OCI-LY3 (cell line): ENCODE measurements at regions not wholly inside any gene's neighbourhood (a gene's known extent, or its start where the extent isn't known, plus 50 kb on each side); places are given as distances from the start of the nearest gene placed in this dataset.
"Not testable (repeated sequence)": the region's sequence is repeated elsewhere in the genome, so short reads cannot be mapped to it uniquely, and the experiment has no call there.

ENCODE experiments used
- H2AFZ ChIP-seq: fragments of 200-600, 300-600 bp; shearing (Covaris generic); 2 replicates; pipeline ENCODE4 v1.6.0; 2014; ENCODE audit warnings: antibody characterized with exemption, low read depth, low read length
- H3K27ac ChIP-seq: fragments of 200-600, 300-600 bp; sonication (generic); 2 replicates; pipeline ENCODE4 v1.5.1; 2014; ENCODE audit warnings: mild to moderate bottlenecking, low read length, moderate library complexity, mixed read lengths
- H3K27me3 ChIP-seq: fragments of 200-600, 300-600 bp; sonication (generic); 2 replicates; pipeline ENCODE4 v1.6.1; 2014; ENCODE audit warnings: low read depth, low read length, mixed read lengths
- H3K36me3 ChIP-seq: fragments of 200-600, 300-600 bp; sonication (generic); replicated peaks from 2 replicates; pipeline ENCODE3; 2014; ENCODE audit warnings: low read depth, low read length, mixed read lengths
- H3K4me1 ChIP-seq: fragments of 300-600, 200-600 bp; sonication (generic); 2 replicates; pipeline ENCODE4 v1.6.1; 2014; ENCODE audit warnings: low read length, mixed read lengths
- H3K4me2 ChIP-seq: fragments of 200-600, 300-600 bp; sonication (generic); 2 replicates; pipeline ENCODE4 v1.6.1; 2014; ENCODE audit warnings: low read length, mixed read lengths
- H3K4me3 ChIP-seq: fragments of 300-600, 200-600 bp; sonication (generic); 2 replicates; pipeline ENCODE4 v1.5.1; 2014; ENCODE audit warnings: antibody characterized with exemption, mild to moderate bottlenecking, low read length, moderate library complexity
- H3K79me2 ChIP-seq: fragments of 300-600, 200-600 bp; shearing (Covaris generic); 2 replicates; pipeline ENCODE4 v1.6.1; 2014; ENCODE audit warnings: mild to moderate bottlenecking, low read length, mixed read lengths
- H3K9ac ChIP-seq: fragments of 300-600, 200-600 bp; shearing (Covaris generic); 2 replicates; pipeline ENCODE4 v1.6.0; 2014; ENCODE audit warnings: mild to moderate bottlenecking, low read length, moderate library complexity
- H3K9me3 ChIP-seq: fragments of 200-600, 300-600 bp; shearing (Covaris generic); 2 replicates; pipeline ENCODE4 v1.6.1; 2014; ENCODE audit warnings: low read length, mixed read lengths; ENCODE audit not compliant: insufficient read depth
- H4K20me1 ChIP-seq: fragments of 200-600, 300-600 bp; sonication (generic); 2 replicates; pipeline ENCODE4 v1.6.1; 2016; ENCODE audit warnings: low read length, mixed read lengths; ENCODE audit not compliant: insufficient read depth
- EZH2phosphoT487 ChIP-seq: fragments of 200-600 bp; shearing (Covaris generic); IDR thresholded peaks from 2 replicates; pipeline ENCODE4 v1.6.1; 2018; ENCODE audit warnings: antibody characterized with exemption, mixed run types, low read depth
- TF ChIP-seq, protein P1 (sequence below): fragments of 200-600, 300-600 bp; sonication (generic); IDR thresholded peaks from 2 replicates; pipeline ENCODE4 v1.5.1; 2014; ENCODE audit warnings: antibody characterized with exemption, low read length, low read depth

DNA sequence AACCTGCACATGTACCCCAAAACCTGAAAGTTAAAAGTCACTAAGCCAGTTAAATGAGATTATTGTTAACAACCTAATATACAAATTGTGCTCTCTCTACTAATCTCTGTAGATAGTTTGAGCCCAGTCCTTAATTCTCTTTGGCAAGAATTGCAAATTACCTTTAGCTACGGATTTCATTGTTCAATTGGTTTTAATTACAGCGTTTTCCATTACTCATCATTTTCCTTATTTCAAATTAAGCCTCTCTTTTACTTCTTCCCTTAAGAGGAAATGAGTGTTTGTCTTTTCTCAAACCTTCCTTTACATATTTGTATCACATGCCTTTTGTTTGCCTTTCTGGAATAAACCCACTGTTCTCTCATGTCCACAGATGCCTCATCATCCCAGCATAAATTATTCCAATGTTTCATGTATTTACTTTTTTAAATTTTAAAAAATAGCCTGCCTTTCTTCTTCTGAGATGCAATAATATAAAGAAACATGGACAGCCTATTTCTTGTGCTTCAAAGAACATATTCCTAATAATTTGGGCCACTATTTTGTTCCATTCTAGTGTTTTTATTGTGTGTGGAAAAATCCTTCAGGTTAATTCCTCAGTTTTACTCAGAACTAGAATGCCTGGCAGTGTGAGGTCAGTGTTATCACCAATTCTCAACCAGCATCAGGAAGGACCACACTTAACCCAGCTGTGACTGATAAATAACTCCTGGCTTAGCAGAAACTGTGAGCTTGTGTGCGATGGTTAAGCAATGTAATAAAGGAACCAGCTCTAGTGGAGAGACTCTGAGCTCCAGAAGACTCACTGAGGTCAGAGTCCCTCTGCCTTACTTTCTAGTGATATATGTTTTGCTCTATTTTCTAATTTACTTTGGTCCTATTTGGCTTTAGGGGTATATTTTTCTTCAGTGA lies 600.5 kb downstream of the LTN1 start:
- Histone ChIP-seq H3K27ac (no peak overlapping the region), H3K9me3 (no peaks in the 10 kb centered on the region), H3K36me3 (no peaks in the 10 kb centered on the region), H3K79me2 (no peaks in the 10 kb centered on the region), H3K27me3 (no peaks in the 10 kb centered on the region), H3K4me3 (no peak overlapping the region), H4K20me1 (no peaks in the 10 kb centered on the region), H2AFZ (no peak overlapping the region), H3K4me2 (no peak overlapping the region), H3K4me1 (no peaks in the 10 kb centered on the region), H3K9ac (no peak overlapping the region)
- TF ChIP-seq, protein P1, sequence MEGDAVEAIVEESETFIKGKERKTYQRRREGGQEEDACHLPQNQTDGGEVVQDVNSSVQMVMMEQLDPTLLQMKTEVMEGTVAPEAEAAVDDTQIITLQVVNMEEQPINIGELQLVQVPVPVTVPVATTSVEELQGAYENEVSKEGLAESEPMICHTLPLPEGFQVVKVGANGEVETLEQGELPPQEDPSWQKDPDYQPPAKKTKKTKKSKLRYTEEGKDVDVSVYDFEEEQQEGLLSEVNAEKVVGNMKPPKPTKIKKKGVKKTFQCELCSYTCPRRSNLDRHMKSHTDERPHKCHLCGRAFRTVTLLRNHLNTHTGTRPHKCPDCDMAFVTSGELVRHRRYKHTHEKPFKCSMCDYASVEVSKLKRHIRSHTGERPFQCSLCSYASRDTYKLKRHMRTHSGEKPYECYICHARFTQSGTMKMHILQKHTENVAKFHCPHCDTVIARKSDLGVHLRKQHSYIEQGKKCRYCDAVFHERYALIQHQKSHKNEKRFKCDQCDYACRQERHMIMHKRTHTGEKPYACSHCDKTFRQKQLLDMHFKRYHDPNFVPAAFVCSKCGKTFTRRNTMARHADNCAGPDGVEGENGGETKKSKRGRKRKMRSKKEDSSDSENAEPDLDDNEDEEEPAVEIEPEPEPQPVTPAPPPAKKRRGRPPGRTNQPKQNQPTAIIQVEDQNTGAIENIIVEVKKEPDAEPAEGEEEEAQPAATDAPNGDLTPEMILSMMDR: no peak
- no peak for TF ChIP-seq EZH2phosphoT487

DNA sequence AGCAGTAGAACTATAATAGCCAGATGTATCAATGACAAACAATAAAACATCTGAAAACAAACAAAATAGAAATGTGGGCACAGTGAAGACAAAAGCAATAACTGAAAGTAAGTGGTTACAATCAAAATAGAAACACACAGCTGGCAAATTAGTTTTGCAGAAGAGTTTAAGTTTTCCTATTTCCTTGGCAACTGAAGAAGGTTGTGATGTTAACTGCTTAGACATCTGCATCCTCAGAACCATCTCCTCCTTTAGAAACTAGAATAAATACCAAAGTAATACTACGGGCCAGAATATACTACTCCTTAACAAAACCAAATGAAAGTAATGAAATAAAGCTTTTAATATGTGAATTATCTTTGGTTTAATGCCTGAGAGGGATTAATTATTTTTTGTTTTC lies 605.5 kb downstream of the LTN1 start:
- Histone ChIP-seq H3K4me2 (no peak overlapping the region), H3K79me2 (no peaks in the 10 kb centered on the region), H3K4me3 (no peak overlapping the region), H2AFZ (no peak overlapping the region), H3K27ac (no peak overlapping the region), H3K36me3 (no peaks in the 10 kb centered on the region), H4K20me1 (no peaks in the 10 kb centered on the region), H3K27me3 (no peaks in the 10 kb centered on the region), H3K9ac (no peak overlapping the region), H3K9me3 (no peaks in the 10 kb centered on the region), H3K4me1 (no peaks in the 10 kb centered on the region)
- no peak for TF ChIP-seq EZH2phosphoT487
- TF ChIP-seq, protein P1: no peak

DNA sequence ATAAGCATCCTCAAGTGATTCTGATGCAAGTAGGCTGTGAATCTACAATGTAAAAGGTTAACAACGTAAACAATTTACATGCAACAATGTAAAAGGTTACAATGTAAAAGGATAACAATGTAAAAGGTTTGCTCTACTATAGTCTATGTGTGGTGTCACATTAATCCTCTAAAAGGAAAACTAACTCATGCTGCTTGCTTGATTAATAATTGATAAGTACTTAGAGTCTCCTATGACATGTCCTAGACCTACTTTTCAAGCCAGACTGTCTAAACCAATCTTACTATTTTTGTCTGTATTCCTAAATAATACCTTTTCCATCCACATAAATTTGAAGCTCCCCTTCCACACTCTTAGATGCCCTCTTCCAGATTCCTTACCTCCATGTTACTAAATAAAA lies 606.8 kb downstream of the LTN1 start:
- TF ChIP-seq, protein P1: no peak
- no peak for TF ChIP-seq EZH2phosphoT487

DNA sequence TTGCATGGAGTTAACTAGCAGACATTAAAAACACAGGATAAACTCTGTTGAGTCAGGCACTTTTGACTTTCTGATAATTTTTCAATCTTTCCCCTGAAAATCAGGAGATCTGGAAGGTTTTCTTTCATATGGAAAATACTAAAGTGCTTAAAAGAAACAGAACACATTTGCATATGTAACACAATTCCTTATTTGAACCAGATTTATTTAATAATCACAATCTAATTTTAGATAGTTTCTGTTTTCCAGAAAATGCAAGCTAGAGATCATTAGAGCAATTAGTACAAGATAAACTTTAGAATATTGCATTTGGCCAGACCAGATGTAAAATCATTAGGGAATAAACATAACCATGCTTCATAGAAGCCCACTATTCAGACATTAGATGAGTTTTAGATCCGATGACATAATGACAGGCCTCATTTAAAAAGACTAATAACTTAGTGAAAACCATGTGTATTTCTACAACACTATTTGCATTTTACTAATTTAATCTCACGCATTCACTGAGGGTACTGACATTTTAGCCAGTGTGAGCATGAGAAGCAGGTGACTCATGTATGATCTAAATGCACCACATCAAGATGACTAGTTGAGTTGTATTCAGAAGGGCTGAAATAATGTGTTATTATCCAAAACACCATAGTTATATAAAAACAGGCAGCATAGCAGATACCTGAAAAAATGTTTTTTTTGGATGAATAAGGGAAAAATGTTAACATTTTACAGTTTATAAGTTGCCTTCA lies 611.5 kb downstream of the LTN1 start:
- not testable (repeated sequence) for H3K9ac ChIP-seq, H3K4me2 ChIP-seq, H3K27me3 ChIP-seq, H3K4me3 ChIP-seq, H3K79me2 ChIP-seq, H3K27ac ChIP-seq, H3K9me3 ChIP-seq, H3K36me3 ChIP-seq, H3K4me1 ChIP-seq, H2AFZ ChIP-seq, H4K20me1 ChIP-seq

More for the DNA sequence above, 606.8 kb downstream of the LTN1 start:
- no peaks in the 10 kb centered on the region for H3K4me1 ChIP-seq
- H4K20me1 ChIP-seq: no peaks in the 10 kb centered on the region
- H3K4me2 ChIP-seq: no peak overlapping the region
- H3K4me3 ChIP-seq: no peak overlapping the region
- no peak overlapping the region for H3K9ac ChIP-seq
- H3K27me3 ChIP-seq: no peaks in the 10 kb centered on the region
- H3K36me3 ChIP-seq: no peaks in the 10 kb centered on the region
- H2AFZ ChIP-seq: no peak overlapping the region
- no peaks in the 10 kb centered on the region for H3K79me2 ChIP-seq
- H3K9me3 ChIP-seq: no peaks in the 10 kb centered on the region
- H3K27ac ChIP-seq: no peak overlapping the region
